Activated CD8-positive, alpha-beta memory T cell treated with anti-CD3 and anti-CD28 coated beads for 48 hours (primary cell): ENCODE measurements at regions not wholly inside any gene's neighbourhood (a gene's known extent, or its start where the extent isn't known, plus 50 kb on each side); places are given as distances from the start of the nearest gene placed in this dataset.

Experiments used
- DNase-seq, 3 experiments: peaks; one replicate each; pipeline ENCODE4 v3.0.0-alpha.2; 2020; ENCODE audit warnings: low read depth in 2 of 3, low spot score in 2 of 3

- no peak for DNase-seq
Measured at GRCh38 chr2:236887953-236888793, 197.5 kb upstream of the COPS8 start.

- no peak for DNase-seq
Measured at GRCh38 chr2:236888794-236889780, 196.6 kb upstream of the COPS8 start.

DNA sequence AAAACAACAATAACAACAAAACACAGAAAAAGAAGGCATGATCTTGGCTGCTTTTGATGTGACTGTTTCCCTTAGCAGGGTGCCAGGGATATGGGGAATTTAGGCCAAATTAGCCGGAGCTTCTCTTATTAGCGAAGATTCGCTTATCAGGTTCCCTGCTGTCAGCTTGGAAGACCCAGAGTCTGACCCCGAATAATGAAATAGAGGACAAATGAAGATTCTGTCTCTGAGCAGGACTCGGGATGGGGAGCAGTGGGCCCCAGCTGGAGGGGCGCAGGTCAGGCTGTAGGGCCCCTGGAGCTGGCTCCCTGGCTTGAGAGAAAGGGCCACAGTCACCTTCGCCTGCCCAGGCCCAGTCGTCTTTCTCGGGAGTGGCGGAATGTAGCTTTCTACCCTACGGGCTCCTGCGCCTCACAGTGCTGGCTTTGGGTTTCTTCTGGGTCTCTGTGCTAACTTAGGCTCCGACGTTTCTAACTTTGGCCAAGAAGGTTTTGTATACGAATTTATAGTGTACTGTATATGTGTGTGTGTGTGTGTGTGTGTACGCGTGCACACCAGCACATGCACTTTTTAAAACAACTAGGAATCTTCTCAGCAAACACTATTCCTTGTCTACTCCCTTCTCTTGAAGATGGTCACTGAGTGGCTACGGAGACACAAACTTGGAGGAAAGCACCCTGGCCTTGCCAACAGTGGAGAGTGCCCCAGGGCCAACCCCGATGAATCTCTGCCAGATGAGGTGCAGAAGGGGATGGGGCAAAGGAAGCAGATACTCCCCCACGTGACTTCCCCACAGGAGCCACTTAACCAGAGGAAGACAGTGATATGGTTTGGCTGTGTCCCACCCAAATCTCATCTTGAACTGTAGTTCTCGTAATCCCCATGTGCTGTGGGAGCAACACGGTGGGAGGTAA lies 195.6 kb upstream of the COPS8 start:
- DNase-seq: no peak

DNA sequence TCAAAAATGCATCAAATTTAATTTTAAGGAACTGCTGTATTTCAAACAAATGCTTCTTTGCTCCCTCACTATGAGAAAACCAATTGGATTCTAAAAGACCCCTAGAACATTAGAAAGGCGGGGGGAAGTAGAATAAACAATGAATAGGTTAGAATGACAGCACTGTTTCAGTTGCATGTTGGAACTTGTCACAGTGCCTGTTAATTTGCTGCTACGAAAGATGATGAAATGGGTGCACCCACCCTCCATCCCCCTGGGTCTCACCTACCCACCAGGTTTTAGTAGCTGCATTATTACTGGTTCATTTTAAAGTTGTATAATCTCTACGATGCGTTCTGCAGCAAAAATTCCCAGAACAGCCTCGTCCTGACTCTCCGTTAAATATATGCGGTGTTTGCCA lies 193.0 kb upstream of the COPS8 start:
- DNase-seq: no peak

GRCh38 chr2:236894791-236895190 lies 190.9 kb upstream of the COPS8 start:
- DNase-seq: no peak

DNA sequence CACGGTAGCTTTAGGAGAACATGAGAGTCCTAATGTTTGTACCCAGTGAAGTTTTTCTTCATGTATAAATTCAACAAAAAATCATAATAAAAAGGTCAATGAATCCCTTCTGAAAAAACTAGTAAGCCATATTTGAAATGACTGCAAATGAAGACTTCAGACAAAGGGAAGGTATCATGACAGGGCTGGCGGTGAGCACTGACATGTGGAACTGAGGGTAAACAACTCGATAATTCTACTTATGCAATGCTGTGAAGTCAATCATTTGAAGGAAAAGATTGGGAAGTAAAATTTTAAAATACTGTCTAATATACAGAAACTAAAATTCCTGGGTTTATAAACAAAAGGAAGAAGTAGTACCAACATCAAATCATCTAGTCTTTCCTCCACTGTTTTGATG lies 190.2 kb upstream of the COPS8 start:
- DNase-seq: no peak

DNA sequence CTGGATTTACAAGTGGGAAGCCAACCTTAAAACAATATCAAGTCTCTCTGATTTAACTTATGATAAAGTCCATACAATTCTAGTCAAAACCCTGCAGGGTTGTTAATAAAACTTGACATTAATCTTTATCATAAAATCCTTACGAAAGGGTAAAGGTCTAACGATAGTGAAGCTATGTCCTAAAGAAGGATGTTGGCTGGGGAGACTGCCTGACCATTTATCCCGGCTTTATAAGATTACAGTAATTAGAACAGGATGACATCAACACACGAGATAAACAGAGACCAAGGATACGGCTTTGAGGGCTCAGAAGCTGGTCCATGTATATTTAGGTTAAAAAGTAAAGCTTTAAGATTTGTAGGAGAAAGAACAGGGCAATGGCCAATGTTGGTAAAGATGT lies 189.0 kb upstream of the COPS8 start:
- no peak for DNase-seq

GRCh38 chr2:236899146-236899545 lies 186.5 kb upstream of the COPS8 start:
- no peak for DNase-seq

GRCh38 chr2:236899950-236900640 lies 185.6 kb upstream of the COPS8 start:
- no peak for DNase-seq

GRCh38 chr2:236901956-236902355 lies 183.7 kb upstream of the COPS8 start:
- no peak for DNase-seq

DNA sequence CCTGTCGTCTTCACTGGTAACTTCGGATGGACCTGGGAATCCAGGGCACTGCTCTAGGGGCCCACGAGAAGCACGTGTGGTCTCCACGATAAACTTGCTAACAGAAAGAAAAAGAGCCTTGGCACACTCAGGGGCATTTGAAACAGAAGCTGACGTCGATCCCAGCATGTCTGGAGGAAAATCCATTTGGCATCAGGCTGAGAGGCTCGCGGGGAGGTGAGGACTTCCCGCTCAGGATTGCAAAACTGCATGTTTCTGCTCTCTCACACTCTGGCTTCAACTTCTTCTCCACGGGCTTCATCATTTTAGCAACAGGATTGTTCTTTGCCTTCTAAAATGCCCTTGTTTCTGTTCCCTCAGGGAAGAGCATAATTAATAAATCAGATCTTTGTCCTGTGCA lies 181.7 kb upstream of the COPS8 start:
- no peak for DNase-seq

DNA sequence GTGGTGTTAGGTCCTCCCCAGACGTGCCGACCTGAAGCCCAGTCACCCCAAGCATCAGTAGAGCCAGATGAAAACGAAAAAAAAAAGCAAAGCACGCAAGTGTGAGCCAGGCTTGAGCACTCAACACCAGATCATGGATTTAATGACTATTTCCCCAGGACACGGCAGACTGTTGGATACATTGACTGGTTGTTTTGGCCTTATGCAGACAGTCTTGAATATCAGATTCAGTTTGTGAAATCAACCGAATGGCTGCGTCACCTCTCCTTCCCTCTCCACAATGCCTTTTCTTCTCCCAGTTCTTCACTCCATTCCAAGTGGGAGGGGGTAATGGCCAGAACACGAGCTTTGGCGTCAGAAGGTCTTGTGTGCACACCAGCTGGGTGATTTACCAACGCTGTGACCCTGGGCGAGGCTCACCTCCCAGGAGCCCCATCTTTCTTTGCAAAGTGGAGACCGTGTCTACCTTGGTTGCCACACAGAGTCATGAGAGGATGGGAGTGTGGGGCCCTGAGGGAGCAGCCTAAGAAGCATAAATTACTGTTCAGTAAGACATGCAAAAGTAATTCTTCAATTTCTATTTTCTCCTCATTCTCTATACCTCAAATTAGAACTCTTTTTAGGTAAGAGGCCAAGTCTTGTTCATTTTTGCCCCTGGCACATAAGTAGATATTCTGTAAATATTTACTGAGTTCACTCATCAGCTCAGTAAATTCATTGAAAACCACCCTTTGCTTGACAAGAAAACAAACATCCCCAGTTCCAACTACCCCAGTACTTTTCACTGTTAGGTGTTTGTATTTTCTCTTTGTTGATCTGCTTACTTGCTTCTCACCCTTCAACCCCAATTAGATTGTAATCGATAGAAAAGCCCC lies 181.1 kb upstream of the COPS8 start:
- DNase-seq: no peak

GRCh38 chr2:236905976-236906375 lies 179.7 kb upstream of the COPS8 start:
- no peak for DNase-seq

DNA sequence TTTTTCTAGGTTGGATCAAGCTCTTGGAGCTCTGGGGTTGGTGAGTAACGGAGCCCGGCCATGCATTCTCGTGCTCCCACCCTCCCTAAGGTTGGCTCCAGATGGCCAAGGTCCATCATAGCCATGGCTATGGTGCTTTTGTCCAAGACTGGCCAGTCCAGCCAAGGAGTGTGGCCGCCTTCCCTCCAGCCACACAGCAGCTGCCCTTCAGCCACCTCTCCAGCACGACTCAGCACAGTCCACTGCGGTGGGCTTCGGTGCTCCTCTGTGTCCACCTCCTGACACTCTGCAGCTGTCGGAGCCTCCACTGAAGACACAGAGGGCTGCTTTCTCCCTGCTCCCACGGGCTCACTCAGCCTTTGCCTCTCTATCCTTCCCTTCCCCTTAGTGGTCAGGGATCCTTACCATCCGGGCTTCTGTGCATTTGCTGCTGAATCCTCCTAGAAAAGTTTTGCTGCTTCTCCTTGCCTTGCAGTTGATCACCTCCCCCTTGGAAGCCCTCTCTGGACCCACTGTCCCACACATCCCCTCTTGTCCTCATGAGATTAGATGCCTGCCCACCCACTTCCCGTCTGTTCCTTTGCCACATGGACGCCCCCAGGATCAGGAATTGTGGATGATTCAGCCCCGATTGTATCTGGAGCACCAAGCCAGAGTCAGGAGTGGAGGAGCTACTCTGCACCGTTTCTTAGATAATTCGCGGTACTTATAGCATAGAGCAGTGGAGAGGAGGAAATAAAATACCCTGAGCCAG lies 177.1 kb upstream of the COPS8 start:
- no peak for DNase-seq

DNA sequence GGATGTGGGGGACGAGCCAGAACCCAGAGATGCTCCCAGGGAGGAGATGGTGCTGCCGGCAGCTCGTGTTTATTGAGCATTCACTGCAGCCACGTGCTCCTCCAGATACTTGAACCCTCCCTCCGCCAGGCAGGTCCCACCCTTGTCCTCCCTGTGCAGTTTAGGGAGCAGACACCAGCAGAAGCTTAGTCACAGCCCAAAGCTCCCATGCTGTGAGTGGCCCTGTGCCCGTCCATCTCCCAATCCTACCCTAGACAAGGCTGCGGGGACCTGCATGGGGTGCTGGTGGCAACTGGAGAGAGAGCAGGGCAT lies 176.5 kb upstream of the COPS8 start:
- no peak for DNase-seq

DNA sequence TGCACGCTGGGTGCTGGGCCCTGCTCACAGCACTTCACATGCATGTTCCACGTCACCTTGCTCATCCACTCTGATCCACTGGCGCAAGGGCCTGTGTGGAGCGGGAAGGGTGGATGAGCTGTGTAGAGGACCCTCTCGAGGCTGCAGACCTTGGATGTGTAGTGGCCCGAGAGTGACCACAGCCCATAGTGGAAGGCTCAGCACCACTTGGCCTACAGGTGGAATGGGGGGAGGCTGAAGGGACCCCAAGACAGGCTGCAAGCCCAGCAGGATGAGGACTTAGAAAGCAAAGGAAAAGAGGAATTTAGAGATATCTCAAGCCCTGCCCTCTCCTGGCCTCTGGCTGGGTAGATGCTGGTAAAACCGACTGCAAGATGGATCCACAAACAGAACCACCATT lies 175.9 kb upstream of the COPS8 start:
- DNase-seq: no peak

DNA sequence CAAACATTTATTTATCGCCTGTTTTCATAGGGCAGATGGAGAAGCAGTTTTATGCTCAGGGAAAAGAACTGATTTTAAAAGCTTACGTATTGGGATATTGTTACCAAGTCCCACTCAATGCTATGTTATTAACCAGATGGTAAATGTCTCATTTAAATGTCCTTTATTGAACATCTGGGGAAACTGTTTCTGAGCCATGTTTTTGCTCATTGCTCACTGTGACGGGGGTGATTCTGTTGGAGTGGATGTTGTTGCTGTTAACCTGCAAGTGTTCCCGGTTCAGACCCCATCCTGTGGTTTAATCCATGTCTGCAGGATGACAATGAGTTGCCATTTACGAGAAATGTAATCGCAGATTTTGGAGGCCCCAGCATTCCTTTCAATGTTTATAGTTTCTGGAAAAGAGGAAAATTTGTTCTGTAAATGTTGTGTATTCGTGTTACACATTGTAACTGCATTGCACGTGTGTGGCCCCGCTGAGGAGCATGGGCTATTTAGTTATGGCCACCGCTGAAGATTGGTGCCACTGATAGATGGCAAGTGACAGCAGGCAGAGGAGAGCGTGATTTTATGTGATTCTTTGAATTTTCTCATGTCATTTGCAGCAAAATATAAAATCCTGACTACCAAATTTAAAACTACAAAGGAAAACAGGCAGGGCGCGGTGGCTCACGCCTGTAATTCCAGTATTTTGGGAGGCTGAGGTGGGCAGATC lies 174.8 kb upstream of the COPS8 start:
- DNase-seq: no peak
